ENCODE measurements at regions not wholly inside any gene's neighbourhood (a gene's known extent, or its start where the extent isn't known, plus 50 kb on each side); places are given as distances from the start of the nearest gene placed in this dataset.

GRCh38 chr4:128649575-128650205 is 159.8 kb upstream of the JADE1 start:
- Mint-ChIP-seq H3K9me3 (peaks cover 6% of the 10 kb centered on the region), H3K36me3 (peaks cover 6% of the 10 kb centered on the region), H3K27me3 (ENCODE audit: low read depth) (peaks cover 9% of the 10 kb centered on the region), H3K4me1 (peaks cover 39% of the 10 kb centered on the region), H3K4me3 (no peak overlapping the region), H3K27ac (peak overlapping the region; percentile 70; the same call in 1 of the 2 replicates)
- DNase-seq (ENCODE audit: low spot score) (no peak), ATAC-seq (no peak)
- no peak for TF ChIP-seq NFATC4 (CRISPR knock-in tag; IDR thresholded peaks at IDR 0.05)
- no peak for TF ChIP-seq ZNF281 (CRISPR knock-in tag; IDR thresholded peaks at IDR 0.05)
- CTCF ChIA-PET = interaction anchor here (0.6 kb wide), 1 partner anchor 134 kb away, joined by 5 read pairs; no protein-coding TSS in a partner anchor
- POLR2A ChIA-PET = no interaction called here

- no peak overlapping the region for H3K4me3 Mint-ChIP-seq
- peaks cover 1% of the 10 kb centered on the region for H3K36me3 Mint-ChIP-seq
- ChIA-PET POLR2A (no interaction called here), CTCF (no interaction called here)
- H3K9me3 Mint-ChIP-seq = peaks cover under 1% of the 10 kb centered on the region
- H3K27ac Mint-ChIP-seq = no peak overlapping the region
- H3K4me1 Mint-ChIP-seq = peaks cover 36% of the 10 kb centered on the region
- peaks cover 9% of the 10 kb centered on the region for H3K27me3 Mint-ChIP-seq (ENCODE audit: low read depth)
- DNase-seq (ENCODE audit: low spot score) (no peak), ATAC-seq (no peak)
- TF ChIP-seq ZBTB21 (CRISPR knock-in tag; IDR thresholded peaks at IDR 0.05; ENCODE audit: borderline replicate concordance) = no peak
- TF ChIP-seq IRF2 (CRISPR knock-in tag; IDR thresholded peaks at IDR 0.05; ENCODE audit: borderline replicate concordance, low read depth) = no peak
- no peak for TF ChIP-seq MYBL2 (CRISPR knock-in tag; IDR thresholded peaks at IDR 0.05)
- no peak for TF ChIP-seq ARID4B (CRISPR knock-in tag; IDR thresholded peaks at IDR 0.05; ENCODE audit: borderline replicate concordance)
- no peak for TF ChIP-seq GRHL2 (CRISPR knock-in tag; IDR thresholded peaks at IDR 0.05; ENCODE audit: insufficient replicate concordance, severe bottlenecking)
- no peak for TF ChIP-seq CBFB (CRISPR knock-in tag; IDR thresholded peaks at IDR 0.05; ENCODE audit: low read depth)
- no peak for TF ChIP-seq SMAD4 (CRISPR knock-in tag; IDR thresholded peaks at IDR 0.05)
- no peak for TF ChIP-seq TEAD1 (CRISPR knock-in tag; IDR thresholded peaks at IDR 0.05)
- TF ChIP-seq USF1 (CRISPR knock-in tag; IDR thresholded peaks at IDR 0.05) = no peak
- no peak for TF ChIP-seq ZMAT4 (CRISPR knock-in tag; IDR thresholded peaks at IDR 0.05)
- no peak for TF ChIP-seq JAZF1 (CRISPR knock-in tag; IDR thresholded peaks at IDR 0.05)
- TF ChIP-seq AFF4 (CRISPR knock-in tag; IDR thresholded peaks at IDR 0.05; ENCODE audit: borderline replicate concordance) = no peak
- no peak for TF ChIP-seq TEAD4 (CRISPR knock-in tag; IDR thresholded peaks at IDR 0.05)
- no peak for TF ChIP-seq ETV6 (CRISPR knock-in tag; IDR thresholded peaks at IDR 0.05)
- TF ChIP-seq HMGXB4 (CRISPR knock-in tag; IDR thresholded peaks at IDR 0.05) = no peak
Measured at GRCh38 chr4:128649161-128649560, 160.3 kb upstream of the JADE1 start.
